ENCODE measurements at regions not wholly inside any gene's neighbourhood (a gene's known extent, or its start where the extent isn't known, plus 50 kb on each side); places are given as distances from the start of the nearest gene placed in this dataset.

- no peak for DNase-seq (ENCODE audit: low read depth, low spot score)
These were observed 175.3 kb upstream of the RALGAPA2 start for GRCh38 chr20:20887593-20888265.

GRCh38 chr20:20881808-20882207 is 169.4 kb upstream of the RALGAPA2 start:
- DNase-seq (ENCODE audit: low read depth, low spot score), result no peak

- DNase-seq (ENCODE audit: low read depth, low spot score), result no peak
These were observed 164.6 kb upstream of the RALGAPA2 start for GRCh38 chr20:20877079-20877478.

GRCh38 chr20:20875716-20876115 is 163.3 kb upstream of the RALGAPA2 start:
- no peak for DNase-seq (ENCODE audit: low read depth, low spot score)

GRCh38 chr20:20872428-20872827 is 160.0 kb upstream of the RALGAPA2 start:
- no peak for DNase-seq (ENCODE audit: low read depth, low spot score)

GRCh38 chr20:20869161-20869775 is 156.8 kb upstream of the RALGAPA2 start:
- DNase-seq (ENCODE audit: low read depth, low spot score), result no peak

GRCh38 chr20:20864351-20865096 is 152.1 kb upstream of the RALGAPA2 start:
- DNase-seq (ENCODE audit: low read depth, low spot score), result peak; percentile 5

- DNase-seq (ENCODE audit: low read depth, low spot score), result peak; percentile 57
These were observed 147.8 kb upstream of the RALGAPA2 start for GRCh38 chr20:20860078-20860806.

GRCh38 chr20:20859510-20859909 is 147.1 kb upstream of the RALGAPA2 start:
- no peak for DNase-seq (ENCODE audit: low read depth, low spot score)

GRCh38 chr20:20856956-20857355 is 144.5 kb upstream of the RALGAPA2 start:
- no peak for DNase-seq (ENCODE audit: low read depth, low spot score)

- DNase-seq (ENCODE audit: low read depth, low spot score), result no peak
These were observed 143.9 kb upstream of the RALGAPA2 start for GRCh38 chr20:20856306-20856705.

- DNase-seq (ENCODE audit: low read depth, low spot score), result no peak
These were observed 138.9 kb upstream of the RALGAPA2 start for GRCh38 chr20:20851385-20851784.

GRCh38 chr20:20850407-20850806 is 138.0 kb upstream of the RALGAPA2 start:
- no peak for DNase-seq (ENCODE audit: low read depth, low spot score)

- no peak for DNase-seq (ENCODE audit: low read depth, low spot score)
These were observed 136.7 kb upstream of the RALGAPA2 start for GRCh38 chr20:20849161-20849560.

- DNase-seq (ENCODE audit: low read depth, low spot score), result no peak
These were observed 135.4 kb upstream of the RALGAPA2 start for GRCh38 chr20:20847814-20848213.

- DNase-seq (ENCODE audit: low read depth, low spot score), result no peak
These were observed 131.5 kb upstream of the RALGAPA2 start for GRCh38 chr20:20843982-20844381.

- DNase-seq (ENCODE audit: low read depth, low spot score), result no peak
These were observed 127.3 kb upstream of the RALGAPA2 start for GRCh38 chr20:20839771-20840170.

GRCh38 chr20:20837574-20838021 is 125.2 kb upstream of the RALGAPA2 start:
- no peak for DNase-seq (ENCODE audit: low read depth, low spot score)

GRCh38 chr20:20836836-20837235 is 124.4 kb upstream of the RALGAPA2 start:
- no peak for DNase-seq (ENCODE audit: low read depth, low spot score)

- no peak for DNase-seq (ENCODE audit: low read depth, low spot score)
These were observed 123.5 kb upstream of the RALGAPA2 start for GRCh38 chr20:20835897-20836296.

GRCh38 chr20:20834008-20834407 is 121.6 kb upstream of the RALGAPA2 start:
- no peak for DNase-seq (ENCODE audit: low read depth, low spot score)

- no peak for DNase-seq (ENCODE audit: low read depth, low spot score)
These were observed 120.3 kb upstream of the RALGAPA2 start for GRCh38 chr20:20832715-20833114.
